Testis (tissue), 2 donors: ENCODE measurements at regions not wholly inside any gene's neighbourhood (a gene's known extent, or its start where the extent isn't known, plus 50 kb on each side); places are given as distances from the start of the nearest gene placed in this dataset.

Experiments used
- POLR2A ChIP-seq: fragments of 450-650 bp; IDR thresholded peaks from one replicate; pipeline ENCODE4 v1.6.1; 2017; ENCODE audit warnings: antibody characterized with exemption, mild to moderate bottlenecking, moderate library complexity
- TF ChIP-seq, protein P1 (sequence below), 3 experiments: fragments of 450-650 bp in 2 of 3; fragments of 200-600 bp in 1 of 3; sonication (generic) in 1 of 3; IDR thresholded peaks; one replicate each; pipeline ENCODE4 v1.5.1; 2016 to 2019; ENCODE audit warnings: antibody characterized with exemption in 3 of 3, mild to moderate bottlenecking in 2 of 3, moderate library complexity in 1 of 3

DNA sequence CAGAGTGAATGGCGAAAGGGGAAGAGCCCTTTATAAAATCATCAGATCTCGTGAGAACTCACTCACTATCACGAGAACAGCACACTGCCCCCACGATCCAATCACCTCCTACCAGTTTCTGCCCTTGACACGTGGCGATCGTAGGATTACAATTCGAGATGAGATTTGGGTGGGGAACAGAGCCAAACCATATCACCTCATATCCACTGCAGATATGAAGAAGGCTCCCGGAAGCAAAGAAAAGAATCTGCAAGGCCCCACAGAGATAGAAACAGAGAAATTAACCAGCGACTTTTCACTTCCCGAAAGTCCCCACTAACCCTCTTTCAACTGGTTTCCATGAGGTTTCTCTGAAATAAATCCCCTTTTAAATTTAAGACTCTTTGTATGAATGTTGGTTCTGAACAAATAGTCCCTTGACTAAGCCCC lies 86.2 kb upstream of the IRF2BP2 start:
- TF ChIP-seq POLR2A: no peak
- TF ChIP-seq, protein P1, sequence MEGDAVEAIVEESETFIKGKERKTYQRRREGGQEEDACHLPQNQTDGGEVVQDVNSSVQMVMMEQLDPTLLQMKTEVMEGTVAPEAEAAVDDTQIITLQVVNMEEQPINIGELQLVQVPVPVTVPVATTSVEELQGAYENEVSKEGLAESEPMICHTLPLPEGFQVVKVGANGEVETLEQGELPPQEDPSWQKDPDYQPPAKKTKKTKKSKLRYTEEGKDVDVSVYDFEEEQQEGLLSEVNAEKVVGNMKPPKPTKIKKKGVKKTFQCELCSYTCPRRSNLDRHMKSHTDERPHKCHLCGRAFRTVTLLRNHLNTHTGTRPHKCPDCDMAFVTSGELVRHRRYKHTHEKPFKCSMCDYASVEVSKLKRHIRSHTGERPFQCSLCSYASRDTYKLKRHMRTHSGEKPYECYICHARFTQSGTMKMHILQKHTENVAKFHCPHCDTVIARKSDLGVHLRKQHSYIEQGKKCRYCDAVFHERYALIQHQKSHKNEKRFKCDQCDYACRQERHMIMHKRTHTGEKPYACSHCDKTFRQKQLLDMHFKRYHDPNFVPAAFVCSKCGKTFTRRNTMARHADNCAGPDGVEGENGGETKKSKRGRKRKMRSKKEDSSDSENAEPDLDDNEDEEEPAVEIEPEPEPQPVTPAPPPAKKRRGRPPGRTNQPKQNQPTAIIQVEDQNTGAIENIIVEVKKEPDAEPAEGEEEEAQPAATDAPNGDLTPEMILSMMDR (IDR thresholded peaks at IDR 0.05): no peak
